GM12878 (cell line): ENCODE measurements at regions not wholly inside any gene's neighbourhood (a gene's known extent, or its start where the extent isn't known, plus 50 kb on each side); places are given as distances from the start of the nearest gene placed in this dataset.

Experiments used
- ATAC-seq: fragments of 200-7000 bp; cut with Tn5 transposase; 3 replicates; pipeline ENCODE4 v1.9.1; 2020; ENCODE audit warnings: mild to moderate bottlenecking, moderate library complexity
- BruUV-seq: library from RNA; stranded (reverse); fragments of 400-500 nt; replicated peaks from 2 replicates; lab custom pipeline; 2021; lab: Mats Ljungman, UMichigan
- CTCF ChIA-PET: fragments of 300-600 bp; sonication (Branson Sonifier 250); formaldehyde crosslinking; extraction: SDS; loops from one replicate; lab custom pipeline; 2021; ENCODE audit warnings: inconsistent platforms; lab: Yijun Ruan, JAX
- POLR2A ChIA-PET: fragments of 350-600 bp; formaldehyde crosslinking; extraction: SDS; loops from one replicate; lab custom pipeline; 2021; ENCODE audit warnings: inconsistent platforms; lab: Charles Lee
- RAD21 ChIA-PET: fragments of 300-600 bp; sonication (Branson Sonifier 250); formaldehyde crosslinking; loops from one replicate; lab custom pipeline; 2023; ENCODE audit warnings: antibody characterized with exemption; ENCODE audit not compliant: unreplicated experiment; lab: Charles Lee
- SMC1A ChIA-PET: fragments of 300-600 bp; sonication (Branson Sonifier 250); formaldehyde crosslinking; loops from one replicate; lab custom pipeline; 2023; ENCODE audit not compliant: unreplicated experiment, uncharacterized antibody; lab: Charles Lee
- DNase-seq: peaks from one replicate; pipeline ENCODE4 v3.0.0-alpha.2; 2011; ENCODE audit warnings: low read depth, low spot score
- FAIRE-seq: peaks from 3 replicates; lab custom pipeline; 2011; peaks lifted over from hg19 to GRCh38; lab: Jason Lieb, UNC
- H2AFZ ChIP-seq: 2 replicates; pipeline ENCODE4 v1.6.0; 2011; ENCODE audit warnings: low read depth, low read length, control low read depth; ENCODE audit not compliant: control insufficient read depth
- H3K27ac ChIP-seq: 2 replicates; pipeline ENCODE4 v1.5.1; 2011; ENCODE audit warnings: control low read depth; ENCODE audit not compliant: control insufficient read depth, insufficient read depth
- H3K27me3 ChIP-seq, 2 experiments: replicated peaks in 1 of 2; 2 replicates each; pipeline versions ENCODE4 v1.6.0 to v1.6.1; 2011; ENCODE audit warnings: low read length in 1 of 2; ENCODE audit not compliant: control insufficient read depth in 2 of 2, insufficient read depth in 2 of 2
- H3K36me3 ChIP-seq, 2 experiments: 2 replicates each; pipeline ENCODE4 v1.5.1; 2011; ENCODE audit warnings: low read length in 1 of 2; ENCODE audit not compliant: control insufficient read depth in 2 of 2, insufficient read depth in 2 of 2
- H3K4me1 ChIP-seq: 2 replicates; pipeline ENCODE4 v1.6.1; 2011; ENCODE audit warnings: mild to moderate bottlenecking, low read length, moderate library complexity, mixed read lengths; ENCODE audit not compliant: control insufficient read depth, insufficient read depth
- H3K4me2 ChIP-seq: 2 replicates; pipeline ENCODE4 v1.6.0; 2011; ENCODE audit warnings: control low read depth; ENCODE audit not compliant: control insufficient read depth, insufficient read depth
- H3K4me3 ChIP-seq: fragments of 200-600 bp; sonication (generic); 2 replicates; pipeline ENCODE4 v1.5.1; 2016
- H3K79me2 ChIP-seq: 2 replicates; pipeline ENCODE4 v1.6.0; 2011; ENCODE audit warnings: low read length; ENCODE audit not compliant: control insufficient read depth, insufficient read depth
- H3K9ac ChIP-seq: 2 replicates; pipeline ENCODE4 v1.8.0; 2011; ENCODE audit warnings: low read length, control low read depth, mixed read lengths; ENCODE audit not compliant: control insufficient read depth, insufficient read depth
- H3K9me3 ChIP-seq: replicated peaks from 3 replicates; pipeline ENCODE4 v1.5.1; 2011; ENCODE audit warnings: mild to moderate bottlenecking, low read length; ENCODE audit not compliant: control insufficient read depth, insufficient read depth
- H4K20me1 ChIP-seq: 2 replicates; pipeline ENCODE4 v1.6.0; 2011; ENCODE audit not compliant: control insufficient read depth, insufficient read depth
- IRF5 ChIP-seq: fragments of 450-650 bp; IDR thresholded peaks from 2 replicates; pipeline ENCODE4 v1.6.1; 2017; ENCODE audit warnings: borderline replicate concordance
- JUND ChIP-seq: IDR thresholded peaks from 2 replicates; pipeline ENCODE4 v1.6.1; 2012; ENCODE audit warnings: low read depth, mild to moderate bottlenecking, low read length, improper control_type of control experiment, moderate library complexity
- ZNF592 ChIP-seq: fragments of 450-650 bp; IDR thresholded peaks from 2 replicates; pipeline ENCODE4 v1.6.1; 2017; ENCODE audit warnings: mild to moderate bottlenecking, moderate library complexity
- WGBS: methylation state at CpG from one replicate; pipeline ENCODE4 v1.1.6; 2016; ENCODE audit warnings: low lambda C conversion rate; ENCODE audit not compliant: insufficient replicate concordance, insufficient coverage; ENCODE audit errors: missing lambda C conversion rate; 5-methylcytosine and 5-hydroxymethylcytosine counted together
- in situ Hi-C: fragments of 300-500 bp; cut with MboI; formaldehyde crosslinking; loops from 9 replicates; pipeline ENCODE4 v1.14.3; 2018; ENCODE audit warnings: mixed read lengths
- intact Hi-C: fragments of 100-400 bp; cut with micrococcal nuclease; formaldehyde crosslinking; loops from one replicate; pipeline ENCODE4 v1.14.2; 2022; ENCODE audit not compliant: unreplicated experiment
- TF ChIP-seq, protein P1 (sequence below): fragments of 450-650 bp; formaldehyde crosslinking; IDR thresholded peaks from 2 replicates; pipeline ENCODE4 v1.5.0; 2022; ENCODE audit warnings: mild to moderate bottlenecking, missing genetic modification characterization

DNA sequence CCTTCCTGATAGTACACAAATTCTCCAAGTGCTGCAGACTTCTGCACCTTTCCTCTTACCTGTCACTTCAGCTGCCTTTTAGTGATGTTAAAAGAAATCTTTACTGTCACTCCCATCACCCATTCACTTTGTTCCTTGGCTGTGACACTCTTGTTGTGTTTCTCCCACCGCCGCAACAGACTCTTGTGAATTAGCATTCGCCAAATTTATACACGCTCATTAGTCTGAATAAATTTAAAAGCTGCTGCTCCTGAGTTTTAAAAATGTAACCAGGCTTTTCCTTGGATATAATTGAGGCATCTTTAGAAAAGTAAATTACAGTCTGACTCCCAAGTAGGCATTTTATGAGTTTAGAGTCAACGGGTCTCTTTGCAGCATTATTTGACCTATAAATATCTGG, 1197.9 kb downstream of the BCL11B start (continued):
- TF ChIP-seq ZNF592 (no peak), IRF5 (no peak), JUND (no peak)

DNA sequence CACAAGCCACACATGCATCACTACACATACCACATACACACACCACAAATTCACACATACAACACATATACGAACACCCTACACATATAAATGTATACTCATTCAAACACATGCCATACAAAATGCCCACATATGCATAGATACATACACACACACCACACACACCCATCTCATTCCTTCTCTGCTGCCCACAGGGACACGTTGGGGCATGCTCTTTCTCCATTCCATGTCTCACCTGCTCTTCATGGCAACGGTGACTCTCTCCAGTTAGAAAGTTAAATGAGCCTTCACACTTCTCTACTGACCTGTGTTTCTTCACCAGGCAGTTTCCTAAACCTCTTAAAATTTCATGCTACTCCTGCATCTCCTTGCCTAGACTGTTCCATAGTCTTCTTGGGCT, 1194.8 kb downstream of the BCL11B start:
- ATAC-seq (no peak), FAIRE-seq (no peak), DNase-seq (no peak)
- ChIA-PET RAD21 (no interaction called here), CTCF (no interaction called here), POLR2A (no interaction called here), SMC1A (interaction anchor here (1.3 kb wide), 1 partner anchor 32 kb away, joined by 3 read pairs; no protein-coding TSS in a partner anchor)
- Histone ChIP-seq H3K4me3 (no peak overlapping the region), H3K4me1 (no peaks in the 10 kb centered on the region), H3K79me2 (no peaks in the 10 kb centered on the region), H3K27me3 (no peaks in the 10 kb centered on the region), H3K27ac (no peak overlapping the region), H2AFZ (no peak overlapping the region), H4K20me1 (no peaks in the 10 kb centered on the region), H3K9me3 (no peaks in the 10 kb centered on the region), H3K4me2 (no peak overlapping the region), H3K9ac (no peak overlapping the region), H3K36me3 (no peaks in the 10 kb centered on the region)
- 15% methylated on average over 3 of the region's 3 CpGs for WGBS
- TF ChIP-seq, protein P1, sequence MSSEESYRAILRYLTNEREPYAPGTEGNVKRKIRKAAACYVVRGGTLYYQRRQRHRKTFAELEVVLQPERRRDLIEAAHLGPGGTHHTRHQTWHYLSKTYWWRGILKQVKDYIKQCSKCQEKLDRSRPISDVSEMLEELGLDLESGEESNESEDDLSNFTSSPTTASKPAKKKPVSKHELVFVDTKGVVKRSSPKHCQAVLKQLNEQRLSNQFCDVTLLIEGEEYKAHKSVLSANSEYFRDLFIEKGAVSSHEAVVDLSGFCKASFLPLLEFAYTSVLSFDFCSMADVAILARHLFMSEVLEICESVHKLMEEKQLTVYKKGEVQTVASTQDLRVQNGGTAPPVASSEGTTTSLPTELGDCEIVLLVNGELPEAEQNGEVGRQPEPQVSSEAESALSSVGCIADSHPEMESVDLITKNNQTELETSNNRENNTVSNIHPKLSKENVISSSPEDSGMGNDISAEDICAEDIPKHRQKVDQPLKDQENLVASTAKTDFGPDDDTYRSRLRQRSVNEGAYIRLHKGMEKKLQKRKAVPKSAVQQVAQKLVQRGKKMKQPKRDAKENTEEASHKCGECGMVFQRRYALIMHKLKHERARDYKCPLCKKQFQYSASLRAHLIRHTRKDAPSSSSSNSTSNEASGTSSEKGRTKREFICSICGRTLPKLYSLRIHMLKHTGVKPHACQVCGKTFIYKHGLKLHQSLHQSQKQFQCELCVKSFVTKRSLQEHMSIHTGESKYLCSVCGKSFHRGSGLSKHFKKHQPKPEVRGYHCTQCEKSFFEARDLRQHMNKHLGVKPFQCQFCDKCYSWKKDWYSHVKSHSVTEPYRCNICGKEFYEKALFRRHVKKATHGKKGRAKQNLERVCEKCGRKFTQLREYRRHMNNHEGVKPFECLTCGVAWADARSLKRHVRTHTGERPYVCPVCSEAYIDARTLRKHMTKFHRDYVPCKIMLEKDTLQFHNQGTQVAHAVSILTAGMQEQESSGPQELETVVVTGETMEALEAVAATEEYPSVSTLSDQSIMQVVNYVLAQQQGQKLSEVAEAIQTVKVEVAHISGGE, result no peak
- intact Hi-C loops, result no loop called here
- in situ Hi-C loops, result no loop called here
- no TSS peak for BruUV-seq
